PC-9 (cell line): ENCODE measurements at regions not wholly inside any gene's neighbourhood (a gene's known extent, or its start where the extent isn't known, plus 50 kb on each side); places are given as distances from the start of the nearest gene placed in this dataset.

Experiments used
- CTCF ChIP-seq: fragments of 200-600 bp; sonication (generic); conservative IDR thresholded peaks from 2 replicates; pipeline ENCODE4 v1.6.1; 2017; ENCODE audit warnings: mixed run types, antibody characterized with exemption, mild to moderate bottlenecking, moderate library complexity
- EZH2 ChIP-seq: fragments of 200-600 bp; sonication (generic); IDR thresholded peaks from 2 replicates; pipeline ENCODE4 v1.8.0; 2017; ENCODE audit warnings: antibody characterized with exemption, low read depth

- no peak for TF ChIP-seq EZH2
- no peak for TF ChIP-seq CTCF
These were observed 310.9 kb downstream of the HAPSTR1 start for GRCh38 chr16:9402293-9402860.
